NT2/D1 (cell line): ENCODE measurements at regions not wholly inside any gene's neighbourhood (a gene's known extent, or its start where the extent isn't known, plus 50 kb on each side); places are given as distances from the start of the nearest gene placed in this dataset.
"Not testable (repeated sequence)": the region's sequence is repeated elsewhere in the genome, so short reads cannot be mapped to it uniquely, and the experiment has no call there.

Source experiments
- SUZ12 ChIP-seq: IDR thresholded peaks from 2 replicates; pipeline ENCODE4 v1.6.1; 2011; ENCODE audit not compliant: insufficient read length, insufficient read depth; ENCODE audit errors: extremely low read depth
- YY1 ChIP-seq: IDR thresholded peaks from 2 replicates; pipeline ENCODE4 v1.6.1; 2011; ENCODE audit not compliant: insufficient read length, insufficient read depth
- ZNF274 ChIP-seq: IDR thresholded peaks from 2 replicates; pipeline ENCODE4 v1.6.1; 2011; ENCODE audit warnings: mild to moderate bottlenecking, low read depth, low read length

GRCh38 chr1:143824266-143824665 lies 147.5 kb downstream of the FAM72C start:
- TF ChIP-seq YY1, SUZ12, ZNF274: not testable (repeated sequence)
